NCI-H748 (cell line): ENCODE measurements at regions not wholly inside any gene's neighbourhood (a gene's known extent, or its start where the extent isn't known, plus 50 kb on each side); places are given as distances from the start of the nearest gene placed in this dataset.

Source experiments
- DNase-seq: peaks from one replicate; lab custom pipeline; 2025; ENCODE audit not compliant: unreplicated experiment; lab: John Stamatoyannopoulos, UW

- no peak for DNase-seq
Observed at GRCh38 chr20:48287021-48287494, 501.8 kb upstream of the SULF2 start.

DNA sequence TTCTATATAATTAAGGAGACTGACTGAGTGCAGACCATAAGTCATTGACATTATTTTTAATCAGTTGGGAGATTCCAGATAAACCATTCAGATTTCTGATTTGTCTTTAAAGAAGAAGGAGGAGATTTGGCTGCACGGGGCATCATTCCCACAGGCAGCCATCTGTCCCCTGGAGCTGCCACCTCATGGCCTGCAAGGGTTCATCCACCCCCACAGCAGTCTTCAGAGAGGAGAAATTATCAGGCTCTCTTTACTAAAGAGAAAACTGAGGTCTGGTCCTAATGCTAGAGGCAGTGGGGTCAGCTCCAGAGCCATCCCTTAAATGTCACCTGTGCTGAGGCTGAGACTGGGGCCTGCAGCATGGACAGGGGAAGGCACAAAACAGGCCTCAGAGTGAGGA, 501.3 kb upstream of the SULF2 start:
- DNase-seq = no peak

- DNase-seq = no peak
Observed at GRCh38 chr20:48285656-48286055, 500.4 kb upstream of the SULF2 start.

DNA sequence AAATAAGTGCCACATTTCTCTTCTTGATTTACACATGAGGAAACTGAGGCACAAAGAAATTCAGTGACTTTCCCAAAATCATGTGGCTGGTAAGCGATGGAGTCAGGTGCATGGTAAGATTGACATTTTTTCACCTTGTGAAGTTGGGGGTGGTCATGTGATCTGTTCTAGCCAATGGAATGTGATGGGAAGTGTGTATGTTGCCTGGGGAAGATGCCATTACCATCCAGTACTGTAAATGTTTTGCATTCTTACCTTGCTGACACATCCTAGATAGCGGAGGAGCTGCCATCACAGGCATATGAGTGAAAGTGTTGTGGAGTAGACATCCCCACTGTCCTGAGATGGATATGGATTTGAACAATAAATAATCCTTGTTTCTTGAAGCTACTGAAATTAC, 499.6 kb upstream of the SULF2 start:
- no peak for DNase-seq

DNA sequence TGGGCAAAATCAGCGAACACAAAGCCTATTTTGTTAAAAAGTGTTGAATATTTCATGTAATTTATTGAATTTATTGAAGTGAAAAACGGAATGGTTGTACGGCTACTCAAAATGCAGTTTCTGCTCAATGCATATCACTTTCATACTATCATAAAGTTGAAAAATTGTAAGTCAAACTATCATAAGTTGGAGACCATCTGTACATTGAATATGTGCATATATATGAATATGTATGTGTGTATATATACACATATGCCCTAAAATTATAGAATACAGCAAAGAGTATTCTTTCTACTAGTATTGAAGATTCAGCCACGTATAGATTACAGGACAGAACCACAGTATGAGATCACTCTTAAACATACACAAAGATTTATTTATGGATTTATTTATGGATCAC, 499.0 kb upstream of the SULF2 start:
- DNase-seq = no peak

GRCh38 chr20:48283470-48284110, 498.3 kb upstream of the SULF2 start:
- DNase-seq = peak; percentile 79

- no peak for DNase-seq
Observed at GRCh38 chr20:48282591-48283228, 497.4 kb upstream of the SULF2 start.

DNA sequence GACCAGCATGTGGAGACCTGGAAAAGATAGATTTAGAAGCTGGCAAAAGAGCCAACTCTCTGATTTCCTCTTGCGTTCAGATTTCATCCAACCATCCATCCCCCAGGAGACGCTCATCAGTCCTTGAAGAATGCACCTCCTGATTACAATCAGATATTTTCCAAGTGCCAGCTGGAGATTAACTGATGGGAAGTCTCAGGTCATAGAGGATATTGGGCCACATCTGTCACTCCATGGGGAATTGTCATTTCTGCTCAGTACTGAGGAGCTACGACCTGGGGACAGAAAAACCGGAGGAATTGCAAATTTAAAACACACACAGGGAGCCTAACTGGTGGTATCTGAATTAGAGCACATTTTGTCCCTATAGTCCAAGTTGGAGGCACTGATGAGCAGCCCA, 496.2 kb upstream of the SULF2 start:
- no peak for DNase-seq

- DNase-seq = no peak
Observed at GRCh38 chr20:48278961-48279481, 493.7 kb upstream of the SULF2 start.

DNA sequence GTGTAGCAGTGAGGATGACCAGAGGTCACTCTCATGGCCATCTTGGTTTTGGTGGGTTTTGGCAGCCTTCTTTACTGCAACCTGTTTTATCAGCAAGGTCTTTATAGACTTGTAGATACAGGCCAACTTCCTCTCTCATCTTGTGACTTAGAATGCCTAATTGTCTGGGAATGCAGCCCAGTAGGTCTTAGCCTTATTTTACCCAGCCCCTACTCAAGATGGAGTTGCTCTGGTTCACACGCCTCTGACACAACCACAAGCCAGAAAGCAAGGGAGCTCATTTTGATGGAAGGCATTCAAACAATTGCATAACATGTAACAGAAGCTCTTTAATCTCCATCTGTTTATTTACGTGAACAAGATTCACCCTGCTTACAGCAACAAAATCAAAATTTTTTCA, 492.0 kb upstream of the SULF2 start:
- no peak for DNase-seq

- DNase-seq = no peak
Observed at GRCh38 chr20:48276021-48276342, 490.7 kb upstream of the SULF2 start.

DNA sequence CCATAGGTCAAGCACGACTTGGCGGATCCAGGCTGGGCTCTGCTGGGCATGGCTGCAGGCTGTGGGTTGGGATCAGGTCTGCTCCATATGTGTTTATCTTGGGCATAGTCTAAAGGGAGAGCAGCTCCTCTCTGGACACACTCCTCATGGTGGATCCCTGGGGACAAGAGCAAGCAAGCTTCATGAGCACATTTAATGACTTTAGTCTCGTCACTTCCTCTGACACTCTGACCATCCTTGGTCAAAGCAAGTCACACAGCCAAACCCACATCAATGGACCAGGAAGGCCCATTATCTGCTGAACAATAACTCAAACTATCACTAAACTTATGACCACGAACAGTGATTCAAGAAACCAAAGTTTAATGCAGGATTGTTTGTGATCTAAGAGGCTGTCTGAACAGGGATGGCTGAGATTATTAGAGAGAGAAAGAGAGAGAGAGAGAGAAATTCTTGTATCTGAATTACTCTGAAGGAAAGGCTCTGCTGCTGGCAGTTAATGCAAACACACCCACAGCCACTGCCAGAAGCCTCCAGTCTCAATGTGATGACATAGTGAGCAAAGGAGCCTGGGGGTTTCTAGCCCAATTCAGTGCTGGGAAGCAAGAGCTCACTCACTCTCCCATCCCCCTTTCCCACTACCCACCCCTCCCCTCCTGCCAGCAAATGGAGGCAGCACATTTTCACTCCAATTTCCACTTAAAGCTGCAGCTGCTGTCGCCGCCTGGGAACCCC, 490.2 kb upstream of the SULF2 start:
- DNase-seq = no peak

GRCh38 chr20:48273843-48274242, 488.6 kb upstream of the SULF2 start:
- DNase-seq = no peak

GRCh38 chr20:48270885-48271284, 485.6 kb upstream of the SULF2 start:
- DNase-seq = no peak

- no peak for DNase-seq
Observed at GRCh38 chr20:48267860-48268633, 482.8 kb upstream of the SULF2 start.

DNA sequence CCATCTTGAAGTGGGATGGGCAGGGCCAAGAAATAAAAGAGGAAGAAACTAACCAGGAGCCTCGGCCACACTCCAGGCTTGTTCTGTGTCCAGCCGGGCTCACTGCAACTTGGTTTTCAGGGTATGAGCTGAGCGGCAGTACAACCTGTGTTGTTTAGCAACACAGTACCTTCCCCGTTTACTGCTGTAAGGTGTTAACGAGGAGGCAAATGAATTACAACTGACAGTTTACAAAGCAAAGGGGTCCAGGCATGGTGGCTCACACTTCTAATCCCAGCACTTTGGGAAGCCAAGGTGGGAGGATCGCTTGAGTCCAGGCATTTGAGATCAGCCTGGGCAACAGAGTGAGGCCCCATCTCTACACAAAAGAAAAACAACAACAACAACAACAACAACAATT, 481.3 kb upstream of the SULF2 start:
- no peak for DNase-seq

DNA sequence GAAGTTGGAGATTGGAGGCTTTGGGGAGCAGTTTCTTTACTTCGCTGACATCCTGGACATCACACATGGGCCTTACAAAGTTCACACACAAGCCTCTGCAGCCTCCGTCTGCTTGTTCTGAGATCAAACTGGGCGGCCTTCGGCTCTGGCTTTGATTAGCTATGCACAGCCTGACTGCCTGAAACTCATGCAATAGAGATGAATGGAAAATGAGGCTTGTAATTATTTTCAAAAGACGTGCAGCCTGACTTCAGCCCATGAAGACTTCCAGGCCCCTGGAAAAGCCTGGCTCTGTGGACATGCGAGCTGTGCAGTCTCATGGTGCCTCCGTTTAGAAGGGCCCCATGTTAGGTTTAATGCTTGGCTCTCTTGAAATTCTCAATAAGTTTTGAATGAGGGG, 480.5 kb upstream of the SULF2 start:
- DNase-seq = no peak

GRCh38 chr20:48262955-48263354, 477.7 kb upstream of the SULF2 start:
- DNase-seq = no peak

- no peak for DNase-seq
Observed at GRCh38 chr20:48262466-48262865, 477.2 kb upstream of the SULF2 start.

GRCh38 chr20:48261398-48261910, 476.2 kb upstream of the SULF2 start:
- peak; percentile 34 for DNase-seq

DNA sequence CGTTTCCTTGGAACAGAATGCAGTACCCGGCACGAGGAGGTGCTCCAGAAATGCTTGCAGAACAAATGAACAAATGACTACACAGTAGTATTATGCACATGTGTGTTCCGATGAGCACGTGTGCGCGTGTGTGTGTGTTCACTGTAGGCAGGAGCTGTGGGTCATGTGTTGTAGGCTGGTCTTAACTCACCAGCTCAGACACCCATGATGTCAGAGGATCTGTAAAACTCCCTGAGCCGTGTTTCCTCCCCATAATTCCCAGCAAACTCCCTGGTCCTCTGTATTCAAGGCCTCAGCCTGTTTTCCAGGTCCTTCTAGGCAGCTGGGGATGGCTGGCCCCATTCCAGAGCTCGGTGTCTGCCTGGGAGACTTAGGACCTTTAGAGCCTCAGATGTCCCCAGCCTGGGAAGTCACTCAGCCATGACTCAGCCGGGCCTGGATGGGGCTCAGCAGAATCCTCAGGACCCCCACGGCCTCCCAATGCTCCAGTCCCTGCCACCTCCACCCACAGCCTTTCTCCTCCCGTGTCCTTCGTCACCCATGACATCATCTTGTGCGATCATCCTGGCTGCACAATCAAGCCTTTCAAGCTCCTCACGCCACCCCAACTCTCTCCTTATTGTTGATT, 475.0 kb upstream of the SULF2 start:
- DNase-seq = no peak
